Thoracic aorta (tissue), 2 donors: ENCODE measurements at regions not wholly inside any gene's neighbourhood (a gene's known extent, or its start where the extent isn't known, plus 50 kb on each side); places are given as distances from the start of the nearest gene placed in this dataset.

ENCODE experiments used
- ATAC-seq: fragments of 150-250 bp; one replicate; pipeline ENCODE4 v1.8.0; 2017; ENCODE audit warnings: low read depth; ENCODE audit not compliant: insufficient number of reproducible peaks, low FRiP score
- DNase-seq: peaks from one replicate; pipeline ENCODE4 v3.0.0-alpha.2; 2020; ENCODE audit warnings: low spot score
- H3K27ac ChIP-seq, 2 donors: fragments of 200-600 bp; sonication (generic); 1 replicate in 1 of 2; 2 replicates in 1 of 2; pipeline ENCODE4 v1.5.1; 2016; ENCODE audit warnings: mild to moderate bottlenecking in 2 of 2, moderate library complexity in 2 of 2
- H3K27me3 ChIP-seq: fragments of 200-600 bp; sonication (generic); replicated peaks from 2 replicates; pipeline ENCODE4 v1.6.0; 2016; ENCODE audit warnings: mild to moderate bottlenecking; ENCODE audit not compliant: insufficient read depth
- H3K36me3 ChIP-seq: fragments of 200-600 bp; sonication (generic); one replicate; pipeline ENCODE4 v1.5.1; 2016
- H3K4me1 ChIP-seq, 2 donors: fragments of 200-600 bp; sonication (generic); 1 replicate in 1 of 2; 2 replicates in 1 of 2; pipeline versions ENCODE4 v1.5.1 to v1.6.0; 2016; ENCODE audit warnings: low read depth in 2 of 2, mild to moderate bottlenecking in 1 of 2; ENCODE audit not compliant: control insufficient read depth in 1 of 2
- H3K4me3 ChIP-seq: fragments of 200-600 bp; sonication (generic); 2 replicates; pipeline ENCODE4 v1.5.1; 2016; ENCODE audit warnings: mild to moderate bottlenecking
- H3K9me3 ChIP-seq: fragments of 200-600 bp; sonication (generic); 2 replicates; pipeline ENCODE4 v1.5.1; 2016
- CTCF ChIP-seq: fragments of 200-600 bp; sonication (generic); IDR thresholded peaks from one replicate; pipeline ENCODE4 v1.5.1; 2019; ENCODE audit warnings: antibody characterized with exemption

- H3K27me3 ChIP-seq = no peaks in the 10 kb centered on the region
- no peak overlapping the region for H3K4me3 ChIP-seq
- H3K27ac ChIP-seq = no peak overlapping the region
- TF ChIP-seq CTCF = no peak
- H3K4me1 ChIP-seq = no peaks in the 10 kb centered on the region
- no peak for ATAC-seq
- DNase-seq = no peak
- H3K9me3 ChIP-seq = no peaks in the 10 kb centered on the region
- no peaks in the 10 kb centered on the region for H3K36me3 ChIP-seq
Observed at GRCh38 chr10:64011912-64012714, 490.9 kb downstream of the REEP3 start.

- Histone ChIP-seq H3K36me3 (no peaks in the 10 kb centered on the region), H3K4me1 (no peaks in the 10 kb centered on the region), H3K4me3 (no peak overlapping the region), H3K9me3 (no peaks in the 10 kb centered on the region), H3K27ac (no peak overlapping the region), H3K27me3 (no peaks in the 10 kb centered on the region)
- TF ChIP-seq CTCF = no peak
- DNase-seq = no peak
- ATAC-seq = no peak
Observed at GRCh38 chr10:64014281-64014680, 493.1 kb downstream of the REEP3 start.

- ATAC-seq = no peak
Observed at GRCh38 chr10:64023926-64024470, 502.8 kb downstream of the REEP3 start.

GRCh38 chr10:64033711-64034110 lies 512.5 kb downstream of the REEP3 start:
- H3K9me3 ChIP-seq = no peaks in the 10 kb centered on the region
- H3K4me1 ChIP-seq = no peaks in the 10 kb centered on the region
- DNase-seq = no peak
- H3K36me3 ChIP-seq = no peaks in the 10 kb centered on the region
- no peaks in the 10 kb centered on the region for H3K27me3 ChIP-seq
- no peak overlapping the region for H3K4me3 ChIP-seq
- no peak for ATAC-seq
- H3K27ac ChIP-seq = no peak overlapping the region
- TF ChIP-seq CTCF = no peak

More at GRCh38 chr10:64023926-64024470, 502.8 kb downstream of the REEP3 start:
- H3K4me3 ChIP-seq = no peak overlapping the region
- H3K27ac ChIP-seq = no peak overlapping the region
- TF ChIP-seq CTCF = no peak
- H3K36me3 ChIP-seq = no peaks in the 10 kb centered on the region
- no peaks in the 10 kb centered on the region for H3K27me3 ChIP-seq
- DNase-seq = no peak
- H3K9me3 ChIP-seq = no peaks in the 10 kb centered on the region
- H3K4me1 ChIP-seq = no peaks in the 10 kb centered on the region

- TF ChIP-seq CTCF = no peak
- DNase-seq (no peak), ATAC-seq (no peak)
- no peaks in the 10 kb centered on the region for H3K9me3 ChIP-seq
- no peak overlapping the region for H3K4me3 ChIP-seq
- H3K36me3 ChIP-seq = no peaks in the 10 kb centered on the region
- no peak overlapping the region for H3K27ac ChIP-seq
- H3K27me3 ChIP-seq = no peaks in the 10 kb centered on the region
- H3K4me1 ChIP-seq = no peaks in the 10 kb centered on the region
Observed at GRCh38 chr10:64036321-64036930, 515.2 kb downstream of the REEP3 start.
